ENCODE measurements at regions not wholly inside any gene's neighbourhood (a gene's known extent, or its start where the extent isn't known, plus 50 kb on each side); places are given as distances from the start of the nearest gene placed in this dataset.

- TF ChIP-seq GATA2 (IDR thresholded peaks at IDR 0.05; ENCODE audit: low read depth, low read length) (no peak), GATA3 (IDR thresholded peaks at IDR 0.05; ENCODE audit: low read depth, low read length) (no peak)
These were observed 238.7 kb upstream of the COPS8 start for GRCh38 chr2:236847023-236847422.

Measured in SH-SY5Y (cell line).